ENCODE measurements at regions not wholly inside any gene's neighbourhood (a gene's known extent, or its start where the extent isn't known, plus 50 kb on each side); places are given as distances from the start of the nearest gene placed in this dataset.

- DNase-seq (ENCODE audit: low spot score) = no peak
These were observed 51.6 kb upstream of the KCND3 start for GRCh38 chr1:112040891-112041740.

- DNase-seq (ENCODE audit: low spot score) = no peak
These were observed 54.4 kb upstream of the KCND3 start for GRCh38 chr1:112043901-112044300.

GRCh38 chr1:112044745-112045144, 55.3 kb upstream of the KCND3 start:
- no peak for DNase-seq (ENCODE audit: low spot score)

GRCh38 chr1:112046630-112047029, 57.2 kb upstream of the KCND3 start:
- no peak for DNase-seq (ENCODE audit: low spot score)

GRCh38 chr1:112048421-112048820, 59.0 kb upstream of the KCND3 start:
- no peak for DNase-seq (ENCODE audit: low spot score)

- peak; percentile 1 for DNase-seq (ENCODE audit: low spot score)
These were observed 65.0 kb upstream of the KCND3 start for GRCh38 chr1:112054510-112054909.

GRCh38 chr1:112056354-112056753, 66.9 kb upstream of the KCND3 start:
- DNase-seq (ENCODE audit: low spot score) = no peak

- no peak for DNase-seq (ENCODE audit: low spot score)
These were observed 68.3 kb upstream of the KCND3 start for GRCh38 chr1:112057736-112058135.

- no peak for DNase-seq (ENCODE audit: low spot score)
These were observed 69.5 kb upstream of the KCND3 start for GRCh38 chr1:112058815-112059450.

GRCh38 chr1:112059679-112060078, 70.2 kb upstream of the KCND3 start:
- DNase-seq (ENCODE audit: low spot score) = no peak

- DNase-seq (ENCODE audit: low spot score) = peak; percentile 28
These were observed 70.8 kb upstream of the KCND3 start for GRCh38 chr1:112060261-112060660.

GRCh38 chr1:112061056-112061455, 71.6 kb upstream of the KCND3 start:
- no peak for DNase-seq (ENCODE audit: low spot score)

- peak; percentile 88 for DNase-seq (ENCODE audit: low spot score)
These were observed 72.4 kb upstream of the KCND3 start for GRCh38 chr1:112061901-112062320.

GRCh38 chr1:112063781-112064728, 74.6 kb upstream of the KCND3 start:
- no peak for DNase-seq (ENCODE audit: low spot score)

- DNase-seq (ENCODE audit: low spot score) = no peak
These were observed 78.5 kb upstream of the KCND3 start for GRCh38 chr1:112067989-112068388.

- no peak for DNase-seq (ENCODE audit: low spot score)
These were observed 81.2 kb upstream of the KCND3 start for GRCh38 chr1:112070677-112071076.

- DNase-seq (ENCODE audit: low spot score) = no peak
These were observed 85.2 kb upstream of the KCND3 start for GRCh38 chr1:112074711-112075110.

GRCh38 chr1:112075566-112075965, 86.1 kb upstream of the KCND3 start:
- no peak for DNase-seq (ENCODE audit: low spot score)

GRCh38 chr1:112079446-112079845, 90.0 kb upstream of the KCND3 start:
- no peak for DNase-seq (ENCODE audit: low spot score)

GRCh38 chr1:112083487-112083886, 94.0 kb upstream of the KCND3 start:
- DNase-seq (ENCODE audit: low spot score) = no peak

GRCh38 chr1:112092656-112093371, 103.3 kb upstream of the KCND3 start:
- no peak for DNase-seq (ENCODE audit: low spot score)

- no peak for DNase-seq (ENCODE audit: low spot score)
These were observed 103.9 kb upstream of the KCND3 start for GRCh38 chr1:112093372-112093694.
